GM21786 (cell line): ENCODE measurements at regions not wholly inside any gene's neighbourhood (a gene's known extent, or its start where the extent isn't known, plus 50 kb on each side); places are given as distances from the start of the nearest gene placed in this dataset.

Source experiments
- ATAC-seq: cut with Tn5 transposase; IDR thresholded peaks from one replicate; pipeline ENCODE4 v1.9.1; 2021; ENCODE audit not compliant: unreplicated experiment

GRCh38 chr12:127898616-127899015 lies 368.4 kb upstream of the TMEM132C start:
- no peak for ATAC-seq

- ATAC-seq: no peak
Observed at GRCh38 chr12:127899971-127900370, 367.0 kb upstream of the TMEM132C start.

GRCh38 chr12:127900386-127900785 lies 366.6 kb upstream of the TMEM132C start:
- ATAC-seq: no peak

GRCh38 chr12:127903146-127903545 lies 363.8 kb upstream of the TMEM132C start:
- ATAC-seq: no peak

GRCh38 chr12:127909041-127909440 lies 357.9 kb upstream of the TMEM132C start:
- ATAC-seq: no peak

- ATAC-seq: no peak
Observed at GRCh38 chr12:127911291-127911690, 355.7 kb upstream of the TMEM132C start.

GRCh38 chr12:127912035-127912665 lies 354.8 kb upstream of the TMEM132C start:
- no peak for ATAC-seq

GRCh38 chr12:127923501-127923900 lies 343.5 kb upstream of the TMEM132C start:
- no peak for ATAC-seq

- ATAC-seq: no peak
Observed at GRCh38 chr12:127925971-127926370, 341.0 kb upstream of the TMEM132C start.

GRCh38 chr12:127928178-127928577 lies 338.8 kb upstream of the TMEM132C start:
- no peak for ATAC-seq

- no peak for ATAC-seq
Observed at GRCh38 chr12:127928615-127929571, 338.1 kb upstream of the TMEM132C start.

- no peak for ATAC-seq
Observed at GRCh38 chr12:127930122-127930521, 336.8 kb upstream of the TMEM132C start.

GRCh38 chr12:127934409-127934808 lies 332.6 kb upstream of the TMEM132C start:
- ATAC-seq: no peak

GRCh38 chr12:127936463-127936862 lies 330.5 kb upstream of the TMEM132C start:
- ATAC-seq: no peak

- ATAC-seq: no peak
Observed at GRCh38 chr12:127941332-127941731, 325.6 kb upstream of the TMEM132C start.

GRCh38 chr12:127942981-127943380 lies 324.0 kb upstream of the TMEM132C start:
- no peak for ATAC-seq

- ATAC-seq: no peak
Observed at GRCh38 chr12:127943481-127944210, 323.3 kb upstream of the TMEM132C start.

GRCh38 chr12:127944211-127944899 lies 322.6 kb upstream of the TMEM132C start:
- ATAC-seq: no peak

- no peak for ATAC-seq
Observed at GRCh38 chr12:127957001-127957660, 309.8 kb upstream of the TMEM132C start.

GRCh38 chr12:127962303-127962702 lies 304.7 kb upstream of the TMEM132C start:
- ATAC-seq: no peak
